Thyroid gland (tissue), 4 donors: ENCODE measurements at regions not wholly inside any gene's neighbourhood (a gene's known extent, or its start where the extent isn't known, plus 50 kb on each side); places are given as distances from the start of the nearest gene placed in this dataset.
A peak's percentile ranks its signal among the peaks of the same experiment; 100 is the strongest.

Source experiments
- DNase-seq, 2 donors: peaks; one replicate each; pipeline ENCODE4 v3.0.0-alpha.2; 2019
- H3K27ac ChIP-seq, 3 donors: fragments of 200-600 bp; sonication (generic); 1 replicate in 2 of 3; 2 replicates in 1 of 3; pipeline ENCODE4 v1.5.1; 2016 to 2019; ENCODE audit warnings: mild to moderate bottlenecking in 1 of 3, moderate library complexity in 1 of 3
- H3K27me3 ChIP-seq: fragments of 200-600 bp; sonication (generic); one replicate; pipeline ENCODE4 v1.5.1; 2019
- H3K36me3 ChIP-seq, 2 donors: fragments of 200-600 bp; sonication (generic); one replicate each; pipeline ENCODE4 v1.5.1; 2016 to 2019
- H3K4me1 ChIP-seq, 2 donors: fragments of 200-600 bp; sonication (generic); one replicate each; pipeline ENCODE4 v1.5.1; 2017 to 2019
- H3K4me3 ChIP-seq, 3 donors: fragments of 200-600 bp; sonication (generic); replicated peaks in 1 of 3; 1 replicate in 2 of 3; 2 replicates in 1 of 3; pipeline ENCODE4 v1.5.1; 2016; ENCODE audit warnings: mild to moderate bottlenecking in 1 of 3
- H3K9me3 ChIP-seq: fragments of 200-600 bp; sonication (generic); one replicate; pipeline ENCODE4 v1.5.1; 2017
- CTCF ChIP-seq, 6 experiments: fragments of 200-600 bp in 3 of 6; fragments of 450-650 bp in 3 of 6; sonication (generic) in 3 of 6; IDR thresholded peaks; one replicate each; pipeline ENCODE4 v1.5.1; 2016 to 2019; ENCODE audit warnings: antibody characterized with exemption in 6 of 6, mild to moderate bottlenecking in 2 of 6, inconsistent platforms in 1 of 6, moderate library complexity in 1 of 6
- POLR2A ChIP-seq, 2 donors: fragments of 450-650 bp; IDR thresholded peaks; one replicate each; pipeline ENCODE4 v1.6.1; 2017; ENCODE audit warnings: antibody characterized with exemption in 2 of 2, mild to moderate bottlenecking in 2 of 2, moderate library complexity in 1 of 2
- WGBS, 2 donors: methylation state at CpG; one replicate each; pipeline ENCODE4 v1.1.5; 2017; 5-methylcytosine and 5-hydroxymethylcytosine counted together
- intact Hi-C: fragments of 100-400 bp; cut with DNase I; formaldehyde crosslinking; loops from one replicate; pipeline ENCODE4 v1.15.1; 2023

- Histone ChIP-seq H3K9me3 (no peaks in the 10 kb centered on the region), H3K4me3 (no peak overlapping the region), H3K27ac (no peak overlapping the region), H3K4me1 (peaks cover 0 to 15% of the 10 kb centered on the region in 2 donors), H3K36me3 (no peaks in the 10 kb centered on the region), H3K27me3 (no peaks in the 10 kb centered on the region)
- WGBS, 2 donors: 56 to 88% methylated on average over 2 of the region's 2 CpGs
- DNase-seq: no peak
- intact Hi-C loops: no loop called here
- no peak for TF ChIP-seq CTCF (IDR thresholded peaks at IDR 0.05)
- no peak for TF ChIP-seq POLR2A (IDR thresholded peaks at IDR 0.05)
Observed at GRCh38 chr3:16108424-16108823, 66.1 kb upstream of the GALNT15 start.

GRCh38 chr3:16109929-16110328 lies 64.6 kb upstream of the GALNT15 start:
- TF ChIP-seq POLR2A (IDR thresholded peaks at IDR 0.05) (no peak), CTCF (IDR thresholded peaks at IDR 0.05) (no peak)
- Histone ChIP-seq H3K27ac (no peak overlapping the region), H3K9me3 (no peaks in the 10 kb centered on the region), H3K27me3 (no peaks in the 10 kb centered on the region), H3K4me3 (no peak overlapping the region), H3K36me3 (no peaks in the 10 kb centered on the region), H3K4me1 (peaks cover 0 to 6% of the 10 kb centered on the region in 2 donors)
- peak in 1 of 2 donors; percentile 12 for DNase-seq
- WGBS, 2 donors: 63 to 82% methylated on average over 3 of the region's 3 CpGs
- intact Hi-C loops: no loop called here

GRCh38 chr3:16112910-16113504 lies 61.5 kb upstream of the GALNT15 start:
- peak overlapping the region; percentile 14 to 44 (median 24) for H3K27ac ChIP-seq
- no peak overlapping the region for H3K4me3 ChIP-seq
- WGBS, 2 donors: 22 to 38% methylated on average over 1 of the region's 1 CpG
- no peak for DNase-seq
- H3K27me3 ChIP-seq: no peaks in the 10 kb centered on the region
- no peaks in the 10 kb centered on the region for H3K36me3 ChIP-seq
- H3K4me1 ChIP-seq: peaks cover 0 to 6% of the 10 kb centered on the region in 2 donors
- intact Hi-C loops: no loop called here
- no peak for TF ChIP-seq POLR2A (IDR thresholded peaks at IDR 0.05)
- TF ChIP-seq CTCF (IDR thresholded peaks at IDR 0.05): no peak
- H3K9me3 ChIP-seq: no peaks in the 10 kb centered on the region

- 96 to 97% methylated on average over 3 of the region's 3 CpGs for WGBS, 2 donors
- Histone ChIP-seq H3K4me1 (peaks cover 0 to 6% of the 10 kb centered on the region in 2 donors), H3K4me3 (no peak overlapping the region), H3K36me3 (no peaks in the 10 kb centered on the region), H3K27ac (peak overlapping the region; percentile 14 to 53 (median 24)), H3K9me3 (no peaks in the 10 kb centered on the region), H3K27me3 (no peaks in the 10 kb centered on the region)
- no peak for DNase-seq
- intact Hi-C loops: no loop called here
- TF ChIP-seq POLR2A (IDR thresholded peaks at IDR 0.05): no peak
- TF ChIP-seq CTCF (IDR thresholded peaks at IDR 0.05): no peak
Observed at GRCh38 chr3:16113704-16114103, 60.8 kb upstream of the GALNT15 start.

GRCh38 chr3:16114429-16114828 lies 60.1 kb upstream of the GALNT15 start:
- intact Hi-C loops: no loop called here
- H3K27me3 ChIP-seq: no peaks in the 10 kb centered on the region
- H3K4me1 ChIP-seq: peaks cover 0 to 6% of the 10 kb centered on the region in 2 donors
- TF ChIP-seq CTCF (IDR thresholded peaks at IDR 0.05) (no peak), POLR2A (IDR thresholded peaks at IDR 0.05) (no peak)
- WGBS, 2 donors: 74 to 87% methylated on average over 2 of the region's 2 CpGs
- DNase-seq: no peak
- H3K9me3 ChIP-seq: no peaks in the 10 kb centered on the region
- H3K4me3 ChIP-seq: no peak overlapping the region
- no peaks in the 10 kb centered on the region for H3K36me3 ChIP-seq
- H3K27ac ChIP-seq: peak overlapping the region; percentile 7 to 53 (median 24)
